HepG2 (cell line): ENCODE measurements at regions not wholly inside any gene's neighbourhood (a gene's known extent, or its start where the extent isn't known, plus 50 kb on each side); places are given as distances from the start of the nearest gene placed in this dataset.

ENCODE experiments used
- ATAC-seq: fragments of 200-7000 bp; cut with Tn5 transposase; 3 replicates; pipeline ENCODE4 v1.9.1; 2020; ENCODE audit warnings: mild to moderate bottlenecking, moderate library complexity
- BruUV-seq: library from RNA; stranded (reverse); fragments of 400-500 nt; replicated peaks from 2 replicates; lab custom pipeline; 2021; lab: Mats Ljungman, UMichigan
- CTCF ChIA-PET: fragments of 300-600 bp; formaldehyde crosslinking; extraction: SDS; loops from one replicate; lab custom pipeline; 2021; ENCODE audit warnings: low total read pairs, inconsistent platforms, low intra/inter-chr PET ratio; lab: Yijun Ruan, JAX
- POLR2A ChIA-PET: fragments of 350-600 bp; sonication (Branson Sonifier 250); formaldehyde crosslinking; loops from one replicate; lab custom pipeline; 2020; ENCODE audit warnings: antibody characterized with exemption, inconsistent platforms; lab: Yijun Ruan, JAX
- DNase-seq: peaks from one replicate; pipeline ENCODE4 v3.0.0-alpha.2; 2015; ENCODE audit warnings: low spot score
- FAIRE-seq: peaks from 3 replicates; lab custom pipeline; 2011; peaks lifted over from hg19 to GRCh38; lab: Jason Lieb, UNC
- H2AFZ ChIP-seq: one replicate; pipeline ENCODE4 v1.6.1; 2011; ENCODE audit warnings: low read length, inconsistent platforms
- H3K27ac ChIP-seq: fragments of 300-600 bp; 3 replicates; pipeline ENCODE4 v1.8.0; 2011; ENCODE audit warnings: mixed run types, mild to moderate bottlenecking, mixed read lengths, low read length, inconsistent platforms; ENCODE audit not compliant: insufficient read depth; ENCODE audit errors: extremely low read length
- H3K27me3 ChIP-seq, 2 experiments: fragments of 200-600 bp in 1 of 2; 2 replicates in 1 of 2; 3 replicates in 1 of 2; pipeline versions ENCODE4 v1.6.0 to v1.8.0; 2011; ENCODE audit warnings: low read length in 2 of 2, mild to moderate bottlenecking in 2 of 2, moderate library complexity in 2 of 2, inconsistent platforms in 1 of 2; ENCODE audit not compliant: insufficient read depth in 2 of 2, control insufficient read depth in 1 of 2
- H3K36me3 ChIP-seq, 2 experiments: fragments of 200-600 bp in 1 of 2; replicated peaks in 1 of 2; 2 replicates in 1 of 2; 3 replicates in 1 of 2; pipeline versions ENCODE4 v1.5.1 to v1.8.0; 2011; ENCODE audit warnings: low read length in 2 of 2, inconsistent platforms in 1 of 2; ENCODE audit not compliant: insufficient read depth in 2 of 2, control insufficient read depth in 1 of 2
- H3K4me1 ChIP-seq: 2 replicates; pipeline ENCODE4 v1.5.1; 2012; ENCODE audit warnings: low read length, inconsistent platforms; ENCODE audit not compliant: insufficient read depth
- H3K4me2 ChIP-seq: 2 replicates; pipeline ENCODE4 v1.6.0; 2011; ENCODE audit warnings: low read depth, low read length, inconsistent platforms
- H3K4me3 ChIP-seq, 3 experiments: fragments of 200-600 bp in 1 of 3; sonication (generic), shearing (Covaris generic) in 1 of 3; replicated peaks in 1 of 3; 2 replicates each; pipeline ENCODE4 v1.5.1; 2011 to 2016; ENCODE audit warnings: low read length in 3 of 3, inconsistent platforms in 2 of 3, low read depth in 2 of 3, mild to moderate bottlenecking in 2 of 3, control low read depth in 1 of 3, mixed read lengths in 1 of 3; ENCODE audit not compliant: insufficient read depth in 1 of 3
- H3K79me2 ChIP-seq: one replicate; pipeline ENCODE4 v1.6.1; 2011; ENCODE audit warnings: low read length, inconsistent platforms; ENCODE audit not compliant: insufficient read depth
- H3K9ac ChIP-seq: 2 replicates; pipeline ENCODE4 v1.6.0; 2011; ENCODE audit warnings: mild to moderate bottlenecking, low read depth, low read length, inconsistent platforms; ENCODE audit not compliant: insufficient read depth
- H3K9me3 ChIP-seq: 2 replicates; pipeline ENCODE4 v1.5.1; 2012; ENCODE audit warnings: mild to moderate bottlenecking, low read length
- H4K20me1 ChIP-seq: 2 replicates; pipeline ENCODE4 v1.6.0; 2011; ENCODE audit warnings: inconsistent platforms, mild to moderate bottlenecking, low read length, moderate library complexity; ENCODE audit not compliant: insufficient read depth
- ADNP ChIP-seq: sonication (generic); formaldehyde crosslinking; IDR thresholded peaks from 2 replicates; pipeline ENCODE4 v1.4.0; 2020; ENCODE audit warnings: missing genetic modification reagents
- BATF2 ChIP-seq: sonication (generic); formaldehyde crosslinking; IDR thresholded peaks from 2 replicates; pipeline ENCODE4 v1.8.0; 2022; ENCODE audit warnings: mild to moderate bottlenecking, missing genetic modification reagents, moderate library complexity
- HINFP ChIP-seq: sonication (generic); formaldehyde crosslinking; IDR thresholded peaks from 2 replicates; pipeline ENCODE4 v1.4.0; 2020; ENCODE audit warnings: low read depth, mild to moderate bottlenecking, missing genetic modification reagents
- IKZF1 ChIP-seq: fragments of 450-650 bp; IDR thresholded peaks from 2 replicates; pipeline ENCODE4 v1.7.1; 2016
- POLR2AphosphoS2 ChIP-seq: IDR thresholded peaks from 2 replicates; pipeline ENCODE4 v1.6.1; 2011; ENCODE audit warnings: low read depth, low read length, improper control_type of control experiment
- SOX5 ChIP-seq: IDR thresholded peaks from 2 replicates; pipeline ENCODE4 v1.6.1; 2016; ENCODE audit warnings: borderline replicate concordance
- SP1 ChIP-seq, 2 experiments: fragments of 450-650 bp in 1 of 2; sonication (generic) in 1 of 2; formaldehyde crosslinking in 1 of 2; IDR thresholded peaks; 2 replicates each; pipeline versions ENCODE4 v1.4.0 to v1.6.1; 2016 to 2020; ENCODE audit warnings: missing genetic modification reagents in 1 of 2
- STAG1 ChIP-seq: sonication (generic); formaldehyde crosslinking; IDR thresholded peaks from 2 replicates; pipeline ENCODE4 v1.4.0; 2020; ENCODE audit warnings: missing genetic modification reagents
- ZMAT3 ChIP-seq: sonication (generic); formaldehyde crosslinking; conservative IDR thresholded peaks from 2 replicates; pipeline ENCODE4 v1.7.0; 2021; ENCODE audit warnings: missing genetic modification reagents
- ZMYM3 ChIP-seq: sonication (generic); formaldehyde crosslinking; IDR thresholded peaks from 2 replicates; pipeline ENCODE4 v1.5.1; 2020; ENCODE audit warnings: mild to moderate bottlenecking, missing genetic modification reagents
- ZNF230 ChIP-seq: sonication (generic); formaldehyde crosslinking; IDR thresholded peaks from 2 replicates; pipeline ENCODE4 v1.4.0; 2020; ENCODE audit warnings: mild to moderate bottlenecking, missing genetic modification reagents
- ZNF326 ChIP-seq: sonication (generic); formaldehyde crosslinking; IDR thresholded peaks from 2 replicates; pipeline ENCODE4 v1.4.0; 2020; ENCODE audit warnings: missing genetic modification reagents, borderline replicate concordance
- ZNF451 ChIP-seq: sonication (generic); formaldehyde crosslinking; IDR thresholded peaks from 2 replicates; pipeline ENCODE4 v1.5.0; 2020; ENCODE audit warnings: mild to moderate bottlenecking, missing genetic modification reagents
- ZNF839 ChIP-seq: sonication (generic); formaldehyde crosslinking; IDR thresholded peaks from 2 replicates; pipeline ENCODE4 v1.4.0; 2020; ENCODE audit warnings: missing genetic modification reagents, mild to moderate bottlenecking, borderline replicate concordance
- ZNF850 ChIP-seq: sonication (generic); formaldehyde crosslinking; conservative IDR thresholded peaks from 2 replicates; pipeline ENCODE4 v1.9.0; 2021; ENCODE audit warnings: mild to moderate bottlenecking, missing genetic modification reagents
- WGBS: methylation state at CpG from one replicate; pipeline ENCODE4 v1.1.6; 2017; ENCODE audit warnings: low lambda C conversion rate; 5-methylcytosine and 5-hydroxymethylcytosine counted together
- in situ Hi-C: cut with HindIII; loops from 2 replicates; pipeline ENCODE4 v1.10.0; 2017; ENCODE audit warnings: low pct_unique_long_range_greater_than_20kb; ENCODE audit not compliant: extremely low pct_ligation_motif_present
- intact Hi-C: fragments of 100-400 bp; cut with micrococcal nuclease; formaldehyde crosslinking; loops from one replicate; pipeline ENCODE4 v1.10.0; 2022; ENCODE audit not compliant: unreplicated experiment
- TF ChIP-seq, protein P1 (sequence below): sonication (generic); formaldehyde crosslinking; IDR thresholded peaks from 2 replicates; pipeline ENCODE4 v1.5.1; 2020; ENCODE audit warnings: mild to moderate bottlenecking, missing genetic modification reagents, borderline replicate concordance

DNA sequence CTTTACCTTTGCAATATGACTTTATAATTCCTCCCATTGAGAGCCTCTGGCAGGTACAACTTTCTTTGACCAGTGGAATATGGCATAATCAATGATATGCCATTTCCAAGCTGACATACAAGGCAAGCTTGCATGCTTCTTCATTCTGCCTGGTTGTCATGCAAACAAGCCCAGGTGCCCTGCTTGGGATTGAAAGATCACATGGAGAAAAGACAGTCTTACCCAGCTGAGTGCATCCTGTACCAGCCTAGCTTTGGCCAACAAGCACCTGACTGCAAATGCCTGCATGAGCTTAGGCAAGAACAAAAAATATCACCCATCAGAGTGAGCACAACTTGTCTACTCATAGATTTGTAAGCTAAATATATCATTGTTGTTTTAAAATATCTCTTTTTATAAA is 82.9 kb upstream of the KCND2 start:
- no peak for FAIRE-seq
- ChIA-PET CTCF (no interaction called here), POLR2A (no interaction called here)
- in situ Hi-C loops (no loop called here), intact Hi-C loops (no loop called here)
- H3K4me1 ChIP-seq = 0 out of 2 replicates have a peak, but pooled peaks cover 6% of the 10 kb centered on the region
- H3K27ac ChIP-seq = no peak overlapping the region
- no peaks in the 10 kb centered on the region for H4K20me1 ChIP-seq
- no peaks in the 10 kb centered on the region for H3K27me3 ChIP-seq
- ATAC-seq = no peak
- DNase-seq = no peak
- H3K4me2 ChIP-seq = no peak overlapping the region
- H2AFZ ChIP-seq = no peak overlapping the region
- no peak for TF ChIP-seq SP1 (IDR thresholded peaks at IDR 0.05)
- TF ChIP-seq SP1 (CRISPR knock-in tag; IDR thresholded peaks at IDR 0.05) = no peak
- TF ChIP-seq ZNF230 (CRISPR knock-in tag) = no peak
- no peak for TF ChIP-seq ZNF451 (CRISPR knock-in tag)
- H3K4me3 ChIP-seq = no peak overlapping the region
- BruUV-seq = no TSS peak
- no peaks in the 10 kb centered on the region for H3K79me2 ChIP-seq
- no peak overlapping the region for H3K9ac ChIP-seq
- no peaks in the 10 kb centered on the region for H3K9me3 ChIP-seq
- H3K36me3 ChIP-seq = no peaks in the 10 kb centered on the region

DNA sequence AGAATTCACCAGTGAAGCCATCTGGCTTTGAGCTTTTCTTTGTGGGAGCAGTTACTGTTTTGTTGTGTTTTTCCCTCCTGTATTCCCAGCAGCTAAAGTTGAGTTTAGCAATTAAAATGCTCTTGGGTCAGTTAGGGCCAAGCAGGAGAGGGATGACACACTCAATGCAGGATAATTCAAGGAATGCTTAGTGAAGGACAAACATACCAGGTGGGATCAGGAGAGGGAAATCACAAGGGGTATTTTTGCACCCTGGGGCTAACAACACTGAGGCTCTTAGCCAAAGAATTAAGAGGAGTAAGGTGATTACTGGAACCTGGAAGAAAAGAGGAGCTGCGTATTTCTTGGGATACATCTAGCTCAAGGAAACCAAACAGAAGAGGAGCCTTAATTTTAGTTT is 82.4 kb upstream of the KCND2 start:
- WGBS = 0% methylated on average over 1 of the region's 1 CpG
- Histone ChIP-seq H3K27ac (no peak overlapping the region), H3K27me3 (no peaks in the 10 kb centered on the region), H3K4me1 (0 out of 2 replicates have a peak, but pooled peaks cover 8% of the 10 kb centered on the region), H3K9me3 (no peaks in the 10 kb centered on the region), H3K4me3 (no peak overlapping the region), H3K4me2 (no peak overlapping the region), H2AFZ (no peak overlapping the region), H3K36me3 (no peaks in the 10 kb centered on the region), H3K9ac (no peak overlapping the region), H4K20me1 (no peaks in the 10 kb centered on the region), H3K79me2 (no peaks in the 10 kb centered on the region)
- ATAC-seq (no peak), FAIRE-seq (no peak), DNase-seq (no peak)
- ChIA-PET CTCF (no interaction called here), POLR2A (no interaction called here)
- intact Hi-C loops (no loop called here), in situ Hi-C loops (no loop called here)
- no TSS peak for BruUV-seq
- TF ChIP-seq, protein P1, sequence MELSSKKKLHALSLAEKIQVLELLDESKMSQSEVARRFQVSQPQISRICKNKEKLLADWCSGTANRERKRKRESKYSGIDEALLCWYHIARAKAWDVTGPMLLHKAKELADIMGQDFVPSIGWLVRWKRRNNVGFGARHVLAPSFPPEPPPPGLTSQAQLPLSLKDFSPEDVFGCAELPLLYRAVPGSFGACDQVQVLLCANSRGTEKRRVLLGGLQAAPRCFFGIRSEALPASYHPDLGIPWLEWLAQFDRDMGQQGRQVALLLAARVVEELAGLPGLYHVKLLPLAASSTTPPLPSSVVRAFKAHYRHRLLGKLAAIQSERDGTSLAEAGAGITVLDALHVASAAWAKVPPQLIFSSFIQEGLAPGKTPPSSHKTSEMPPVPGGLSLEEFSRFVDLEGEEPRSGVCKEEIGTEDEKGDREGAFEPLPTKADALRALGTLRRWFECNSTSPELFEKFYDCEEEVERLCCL (CRISPR knock-in tag) = no peak
- TF ChIP-seq POLR2AphosphoS2 (no peak), ADNP (CRISPR knock-in tag) (no peak), ZMYM3 (no peak), BATF2 (CRISPR knock-in tag) (no peak), ZNF850 (CRISPR knock-in tag) (no peak), HINFP (CRISPR knock-in tag) (no peak), STAG1 (CRISPR knock-in tag) (no peak), ZMAT3 (CRISPR knock-in tag) (no peak), ZNF326 (CRISPR knock-in tag) (no peak), SOX5 (CRISPR knock-in tag) (no peak), ZNF839 (CRISPR knock-in tag) (no peak), IKZF1 (no peak)
